ENCODE measurements at regions not wholly inside any gene's neighbourhood (a gene's known extent, or its start where the extent isn't known, plus 50 kb on each side); places are given as distances from the start of the nearest gene placed in this dataset.

- TF ChIP-seq, protein P1, sequence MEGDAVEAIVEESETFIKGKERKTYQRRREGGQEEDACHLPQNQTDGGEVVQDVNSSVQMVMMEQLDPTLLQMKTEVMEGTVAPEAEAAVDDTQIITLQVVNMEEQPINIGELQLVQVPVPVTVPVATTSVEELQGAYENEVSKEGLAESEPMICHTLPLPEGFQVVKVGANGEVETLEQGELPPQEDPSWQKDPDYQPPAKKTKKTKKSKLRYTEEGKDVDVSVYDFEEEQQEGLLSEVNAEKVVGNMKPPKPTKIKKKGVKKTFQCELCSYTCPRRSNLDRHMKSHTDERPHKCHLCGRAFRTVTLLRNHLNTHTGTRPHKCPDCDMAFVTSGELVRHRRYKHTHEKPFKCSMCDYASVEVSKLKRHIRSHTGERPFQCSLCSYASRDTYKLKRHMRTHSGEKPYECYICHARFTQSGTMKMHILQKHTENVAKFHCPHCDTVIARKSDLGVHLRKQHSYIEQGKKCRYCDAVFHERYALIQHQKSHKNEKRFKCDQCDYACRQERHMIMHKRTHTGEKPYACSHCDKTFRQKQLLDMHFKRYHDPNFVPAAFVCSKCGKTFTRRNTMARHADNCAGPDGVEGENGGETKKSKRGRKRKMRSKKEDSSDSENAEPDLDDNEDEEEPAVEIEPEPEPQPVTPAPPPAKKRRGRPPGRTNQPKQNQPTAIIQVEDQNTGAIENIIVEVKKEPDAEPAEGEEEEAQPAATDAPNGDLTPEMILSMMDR (IDR thresholded peaks at IDR 0.05; ENCODE audit: poor library complexity): no peak
- TF ChIP-seq EZH2 (IDR thresholded peaks at IDR 0.05; ENCODE audit: borderline replicate concordance) (no peak), EZH2phosphoT487 (IDR thresholded peaks at IDR 0.05; ENCODE audit: low read depth, severe bottlenecking, unreplicated experiment) (no peak)
Measured at GRCh38 chr6:6469074-6469473, 119.4 kb upstream of the LY86 start.

Data from hepatocyte (in vitro differentiated cells).